HCT116 (cell line): ENCODE measurements at regions not wholly inside any gene's neighbourhood (a gene's known extent, or its start where the extent isn't known, plus 50 kb on each side); places are given as distances from the start of the nearest gene placed in this dataset.

Experiments used
- ATAC-seq: fragments of 200-7000 bp; cut with Tn5 transposase; 2 replicates; pipeline ENCODE4 v1.9.1; 2020; ENCODE audit warnings: mild to moderate bottlenecking, moderate library complexity
- BruUV-seq: library from RNA; stranded (reverse); fragments of 400-500 nt; replicated peaks from 2 replicates; lab custom pipeline; 2021; lab: Mats Ljungman, UMichigan
- CTCF ChIA-PET: fragments of 300-600 bp; sonication (Branson Sonifier 250); formaldehyde crosslinking; loops from one replicate; lab custom pipeline; 2021; ENCODE audit warnings: antibody characterized with exemption; lab: Charles Lee
- POLR2A ChIA-PET: fragments of 300-600, 350-600 bp; sonication (Branson Sonifier 250); formaldehyde crosslinking; loops from one replicate; lab custom pipeline; 2021; ENCODE audit warnings: antibody characterized with exemption; lab: Charles Lee
- RAD21 ChIA-PET, 2 experiments: fragments of 300-600 bp; sonication (Branson Sonifier 250); formaldehyde crosslinking; loops; one replicate each; lab custom pipeline; 2023; ENCODE audit warnings: low total read pairs in 2 of 2; ENCODE audit not compliant: uncharacterized antibody in 2 of 2, unreplicated experiment in 2 of 2, low non-redundant PET in 1 of 2; lab: Charles Lee
- DNase-seq: peaks from one replicate; pipeline ENCODE4 v3.0.0-alpha.2; 2010; ENCODE audit warnings: low read depth, low spot score
- H2AFZ ChIP-seq: fragments of 200-600 bp; shearing (Covaris generic), sonication (generic); 2 replicates; pipeline ENCODE4 v1.6.1; 2017; ENCODE audit warnings: low read depth, mixed run types, mixed read lengths, antibody characterized with exemption, low read length; ENCODE audit not compliant: poor library complexity, severe bottlenecking
- H3K27ac ChIP-seq: 2 replicates; pipeline ENCODE4 v1.5.1; 2012; ENCODE audit warnings: low read depth, low read length
- H3K27me3 ChIP-seq: fragments of 200-600 bp; sonication (generic); 2 replicates; pipeline ENCODE4 v1.6.1; 2016; ENCODE audit warnings: mixed run types, low read length, mixed read lengths; ENCODE audit not compliant: insufficient read depth
- H3K36me3 ChIP-seq, 2 experiments: fragments of 200-500 bp in 1 of 2; fragments of 200-600 bp in 1 of 2; sonication (Bioruptor generic) in 1 of 2; sonication (generic) in 1 of 2; 2 replicates each; pipeline versions ENCODE4 v1.5.1 to v1.6.1; 2014 to 2016; ENCODE audit warnings: low read length in 2 of 2, inconsistent platforms in 1 of 2, mixed read lengths in 1 of 2, mixed run types in 1 of 2; ENCODE audit not compliant: insufficient read depth in 2 of 2, control insufficient read depth in 1 of 2
- H3K4me1 ChIP-seq, 2 experiments: fragments of 200-600 bp in 1 of 2; sonication (generic) in 1 of 2; 2 replicates each; pipeline versions ENCODE4 v1.5.1 to v1.6.1; 2012 to 2017; ENCODE audit warnings: low read length in 2 of 2, inconsistent platforms in 1 of 2, mild to moderate bottlenecking in 1 of 2, mixed read lengths in 1 of 2, mixed run types in 1 of 2, moderate library complexity in 1 of 2; ENCODE audit not compliant: insufficient read depth in 2 of 2, control insufficient read depth in 1 of 2
- H3K4me2 ChIP-seq: fragments of 200-600 bp; sonication (generic); 2 replicates; pipeline ENCODE4 v1.6.1; 2017; ENCODE audit warnings: mixed run types, low read length, mixed read lengths
- H3K4me3 ChIP-seq, 2 experiments: fragments of 200-600 bp in 1 of 2; sonication (generic) in 1 of 2; replicated peaks in 1 of 2; 2 replicates each; pipeline ENCODE4 v1.5.1; 2011 to 2016; ENCODE audit warnings: low read length in 2 of 2, control low read depth in 1 of 2, low read depth in 1 of 2, mild to moderate bottlenecking in 1 of 2, mixed read lengths in 1 of 2, mixed run types in 1 of 2
- H3K79me2 ChIP-seq: fragments of 200-600 bp; sonication (generic); 2 replicates; pipeline ENCODE4 v1.6.1; 2017; ENCODE audit warnings: mild to moderate bottlenecking, mixed run types, low read length, moderate library complexity, mixed read lengths; ENCODE audit not compliant: insufficient read depth
- H3K9ac ChIP-seq: fragments of 200-600 bp; sonication (generic); 2 replicates; pipeline ENCODE4 v1.6.1; 2016; ENCODE audit warnings: low read length, mixed read lengths
- H3K9me2 ChIP-seq: fragments of 200-600 bp; sonication (generic), shearing (Covaris generic); 2 replicates; pipeline ENCODE4 v1.6.1; 2017; ENCODE audit warnings: mixed run types, mild to moderate bottlenecking, moderate library complexity; ENCODE audit not compliant: insufficient read depth
- H3K9me3 ChIP-seq, 2 experiments: fragments of 200-500 bp in 1 of 2; fragments of 200-600 bp in 1 of 2; sonication (Bioruptor generic) in 1 of 2; sonication (generic) in 1 of 2; 2 replicates each; pipeline ENCODE4 v1.6.1; 2014 to 2017; ENCODE audit warnings: low read length in 2 of 2, mixed read lengths in 2 of 2, inconsistent platforms in 1 of 2, low read depth in 1 of 2, mild to moderate bottlenecking in 1 of 2, mixed run types in 1 of 2, moderate library complexity in 1 of 2; ENCODE audit not compliant: control insufficient read depth in 1 of 2, insufficient read depth in 1 of 2
- H4K20me1 ChIP-seq: fragments of 200-600 bp; sonication (generic), shearing (Covaris generic); 2 replicates; pipeline ENCODE4 v1.6.1; 2017; ENCODE audit warnings: mixed run types, mild to moderate bottlenecking, moderate library complexity; ENCODE audit not compliant: insufficient read depth
- CEBPB ChIP-seq: IDR thresholded peaks from 2 replicates; pipeline ENCODE4 v1.6.1; 2012; ENCODE audit warnings: low read depth
- EGR1 ChIP-seq: IDR thresholded peaks from 2 replicates; pipeline ENCODE4 v1.6.1; 2012; ENCODE audit warnings: low read depth
- ZNF274 ChIP-seq: fragments of 200-500 bp; sonication (Bioruptor generic); IDR thresholded peaks from 2 replicates; pipeline ENCODE4 v1.6.1; 2014; ENCODE audit warnings: mild to moderate bottlenecking, low read depth, low read length, inconsistent platforms
- intact Hi-C: fragments of 100-400 bp; cut with micrococcal nuclease; formaldehyde crosslinking; loops from 2 replicates; pipeline ENCODE4 v1.10.0; 2022
- TF ChIP-seq, protein P1 (sequence below): IDR thresholded peaks from 2 replicates; pipeline ENCODE4 v1.6.1; 2012; ENCODE audit warnings: low read depth

DNA sequence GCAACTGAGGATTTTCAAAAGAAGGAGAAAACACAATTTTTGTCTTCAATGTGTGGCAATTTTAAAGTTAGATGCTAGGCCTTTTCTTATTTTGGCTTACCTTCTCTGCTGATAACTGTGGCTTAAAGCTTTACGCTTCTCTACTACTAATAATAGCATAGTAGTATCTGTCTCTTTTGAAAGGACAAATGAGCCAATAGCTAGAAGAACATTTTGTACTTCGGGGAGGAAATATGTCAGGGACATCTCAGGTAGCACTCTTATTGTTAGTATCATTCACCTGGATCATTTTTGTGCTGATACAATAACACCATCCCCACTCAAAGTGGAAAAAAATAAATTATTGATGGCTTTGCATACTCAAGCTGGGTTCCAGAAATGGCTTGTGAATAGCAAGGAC lies 586.1 kb upstream of the TBL1XR1 start:
- H3K4me1 ChIP-seq: no peaks in the 10 kb centered on the region
- no peak for DNase-seq
- BruUV-seq: no TSS peak
- no peaks in the 10 kb centered on the region for H3K36me3 ChIP-seq
- no peak for ATAC-seq
- POLR2A ChIA-PET: no interaction called here
- no peak overlapping the region for H3K4me2 ChIP-seq
- TF ChIP-seq ZNF274: no peak
- H3K27me3 ChIP-seq: no peaks in the 10 kb centered on the region
- H3K9me2 ChIP-seq: no peaks in the 10 kb centered on the region
- H3K4me3 ChIP-seq: no peak overlapping the region
- H3K9me3 ChIP-seq: no peaks in the 10 kb centered on the region
- no peak overlapping the region for H3K9ac ChIP-seq
- no peak overlapping the region for H3K27ac ChIP-seq
- RAD21 ChIA-PET: no interaction called here
- intact Hi-C loops: no loop called here
- H3K79me2 ChIP-seq: no peaks in the 10 kb centered on the region
- CTCF ChIA-PET: no interaction called here
- no peak overlapping the region for H2AFZ ChIP-seq
- no peaks in the 10 kb centered on the region for H4K20me1 ChIP-seq

DNA sequence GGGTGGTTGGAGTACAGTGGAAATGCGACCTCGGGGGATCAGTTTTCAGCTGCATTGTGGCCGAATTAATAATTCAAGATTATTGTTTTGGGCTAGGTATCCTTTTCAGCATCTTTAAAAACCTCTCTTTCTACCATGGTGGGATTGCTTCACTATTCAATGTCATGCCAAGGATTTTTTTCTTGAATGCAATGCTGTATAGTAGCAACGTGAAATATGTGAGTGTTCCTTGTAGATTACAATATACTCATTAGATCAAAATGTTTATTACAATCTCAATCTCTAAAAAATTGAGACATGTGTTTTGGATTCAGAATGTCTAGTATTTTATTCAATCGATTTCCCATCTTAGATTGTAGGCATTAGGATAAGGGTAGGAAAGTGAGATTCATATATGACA lies 586.5 kb upstream of the TBL1XR1 start:
- H3K36me3 ChIP-seq: no peaks in the 10 kb centered on the region
- no peaks in the 10 kb centered on the region for H3K79me2 ChIP-seq
- H4K20me1 ChIP-seq: no peaks in the 10 kb centered on the region
- no peak for DNase-seq
- no peak for ATAC-seq
- POLR2A ChIA-PET: no interaction called here
- no peak overlapping the region for H3K4me2 ChIP-seq
- no peaks in the 10 kb centered on the region for H3K9me3 ChIP-seq
- no peaks in the 10 kb centered on the region for H3K27me3 ChIP-seq
- H3K9ac ChIP-seq: no peak overlapping the region
- H3K4me3 ChIP-seq: no peak overlapping the region
- H3K4me1 ChIP-seq: no peaks in the 10 kb centered on the region
- TF ChIP-seq EGR1 (no peak), CEBPB (no peak)
- TF ChIP-seq, protein P1, sequence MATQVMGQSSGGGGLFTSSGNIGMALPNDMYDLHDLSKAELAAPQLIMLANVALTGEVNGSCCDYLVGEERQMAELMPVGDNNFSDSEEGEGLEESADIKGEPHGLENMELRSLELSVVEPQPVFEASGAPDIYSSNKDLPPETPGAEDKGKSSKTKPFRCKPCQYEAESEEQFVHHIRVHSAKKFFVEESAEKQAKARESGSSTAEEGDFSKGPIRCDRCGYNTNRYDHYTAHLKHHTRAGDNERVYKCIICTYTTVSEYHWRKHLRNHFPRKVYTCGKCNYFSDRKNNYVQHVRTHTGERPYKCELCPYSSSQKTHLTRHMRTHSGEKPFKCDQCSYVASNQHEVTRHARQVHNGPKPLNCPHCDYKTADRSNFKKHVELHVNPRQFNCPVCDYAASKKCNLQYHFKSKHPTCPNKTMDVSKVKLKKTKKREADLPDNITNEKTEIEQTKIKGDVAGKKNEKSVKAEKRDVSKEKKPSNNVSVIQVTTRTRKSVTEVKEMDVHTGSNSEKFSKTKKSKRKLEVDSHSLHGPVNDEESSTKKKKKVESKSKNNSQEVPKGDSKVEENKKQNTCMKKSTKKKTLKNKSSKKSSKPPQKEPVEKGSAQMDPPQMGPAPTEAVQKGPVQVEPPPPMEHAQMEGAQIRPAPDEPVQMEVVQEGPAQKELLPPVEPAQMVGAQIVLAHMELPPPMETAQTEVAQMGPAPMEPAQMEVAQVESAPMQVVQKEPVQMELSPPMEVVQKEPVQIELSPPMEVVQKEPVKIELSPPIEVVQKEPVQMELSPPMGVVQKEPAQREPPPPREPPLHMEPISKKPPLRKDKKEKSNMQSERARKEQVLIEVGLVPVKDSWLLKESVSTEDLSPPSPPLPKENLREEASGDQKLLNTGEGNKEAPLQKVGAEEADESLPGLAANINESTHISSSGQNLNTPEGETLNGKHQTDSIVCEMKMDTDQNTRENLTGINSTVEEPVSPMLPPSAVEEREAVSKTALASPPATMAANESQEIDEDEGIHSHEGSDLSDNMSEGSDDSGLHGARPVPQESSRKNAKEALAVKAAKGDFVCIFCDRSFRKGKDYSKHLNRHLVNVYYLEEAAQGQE: no peak
- intact Hi-C loops: no loop called here
- no peaks in the 10 kb centered on the region for H3K9me2 ChIP-seq
- no peak overlapping the region for H2AFZ ChIP-seq
- RAD21 ChIA-PET: no interaction called here
- CTCF ChIA-PET: no interaction called here
- H3K27ac ChIP-seq: no peak overlapping the region
- BruUV-seq: no TSS peak
